Astrocyte (in vitro differentiated cells and primary cell): ENCODE measurements at regions not wholly inside any gene's neighbourhood (a gene's known extent, or its start where the extent isn't known, plus 50 kb on each side); places are given as distances from the start of the nearest gene placed in this dataset.

Source experiments
- DNase-seq: peaks from one replicate; pipeline ENCODE4 v3.0.0-alpha.2; 2010; ENCODE audit warnings: low read depth
- FAIRE-seq: peaks from 2 replicates; lab custom pipeline; 2011; peaks lifted over from hg19 to GRCh38; lab: Jason Lieb, UNC
- H2AFZ ChIP-seq: 2 replicates; pipeline ENCODE4 v1.6.0; 2012; ENCODE audit warnings: low read depth, low read length, inconsistent platforms
- H3K27ac ChIP-seq: 2 replicates; pipeline ENCODE4 v1.5.1; 2011; ENCODE audit warnings: low read depth, low read length, inconsistent platforms
- H3K27me3 ChIP-seq: 2 replicates; pipeline ENCODE4 v1.6.0; 2011; ENCODE audit warnings: low read length, inconsistent platforms; ENCODE audit not compliant: insufficient read depth
- H3K36me3 ChIP-seq: 2 replicates; pipeline ENCODE4 v1.5.1; 2011; ENCODE audit warnings: low read length, inconsistent platforms; ENCODE audit not compliant: insufficient read depth
- H3K4me1 ChIP-seq: 2 replicates; pipeline ENCODE4 v1.5.1; 2011; ENCODE audit warnings: low read length, inconsistent platforms; ENCODE audit not compliant: insufficient read depth
- H3K4me2 ChIP-seq: 2 replicates; pipeline ENCODE4 v1.6.0; 2012; ENCODE audit warnings: low read length, inconsistent platforms
- H3K4me3 ChIP-seq: 2 replicates; pipeline ENCODE4 v1.5.1; 2011; ENCODE audit warnings: low read depth, mild to moderate bottlenecking, low read length, inconsistent platforms; ENCODE audit not compliant: insufficient read depth
- H3K79me2 ChIP-seq: 2 replicates; pipeline ENCODE4 v1.6.0; 2012; ENCODE audit warnings: mild to moderate bottlenecking, low read length, inconsistent platforms; ENCODE audit not compliant: insufficient read depth
- H3K9ac ChIP-seq: 2 replicates; pipeline ENCODE4 v1.6.0; 2012; ENCODE audit warnings: mild to moderate bottlenecking, low read length, inconsistent platforms
- H3K9me3 ChIP-seq: 2 replicates; pipeline ENCODE4 v1.5.1; 2012; ENCODE audit warnings: low read depth, mild to moderate bottlenecking, low read length, inconsistent platforms; ENCODE audit not compliant: insufficient read depth
- H4K20me1 ChIP-seq: 2 replicates; pipeline ENCODE4 v1.6.0; 2012; ENCODE audit warnings: low read length, inconsistent platforms; ENCODE audit not compliant: insufficient read depth
- H3K27ac Mint-ChIP-seq: one replicate; pipeline ENCODE4 v1.8.0; 2021; ENCODE audit warnings: mild to moderate bottlenecking, mixed read lengths; ENCODE audit not compliant: unreplicated experiment
- H3K27me3 Mint-ChIP-seq: one replicate; pipeline ENCODE4 v1.8.0; 2021; ENCODE audit warnings: low read depth, mixed read lengths; ENCODE audit not compliant: unreplicated experiment
- H3K36me3 Mint-ChIP-seq: one replicate; pipeline ENCODE4 v1.8.0; 2021; ENCODE audit warnings: low read depth, mixed read lengths; ENCODE audit not compliant: unreplicated experiment
- H3K4me1 Mint-ChIP-seq: one replicate; pipeline ENCODE4 v1.8.0; 2021; ENCODE audit warnings: low read depth, mixed read lengths; ENCODE audit not compliant: unreplicated experiment
- H3K4me3 Mint-ChIP-seq: one replicate; pipeline ENCODE4 v1.8.0; 2021; ENCODE audit warnings: mild to moderate bottlenecking, moderate library complexity, mixed read lengths; ENCODE audit not compliant: unreplicated experiment
- H3K9me3 Mint-ChIP-seq: one replicate; pipeline ENCODE4 v1.8.0; 2021; ENCODE audit warnings: mild to moderate bottlenecking, mixed read lengths; ENCODE audit not compliant: unreplicated experiment
- EZH2 ChIP-seq: IDR thresholded peaks from 2 replicates; pipeline ENCODE4 v1.6.1; 2012; ENCODE audit warnings: mild to moderate bottlenecking, low read length, inconsistent platforms; ENCODE audit not compliant: insufficient read depth
- TF ChIP-seq, protein P1 (sequence below): IDR thresholded peaks from 2 replicates; pipeline ENCODE4 v1.5.1; 2011; ENCODE audit warnings: low read depth, mild to moderate bottlenecking, inconsistent platforms, low read length, moderate library complexity; ENCODE audit not compliant: insufficient read depth

DNA sequence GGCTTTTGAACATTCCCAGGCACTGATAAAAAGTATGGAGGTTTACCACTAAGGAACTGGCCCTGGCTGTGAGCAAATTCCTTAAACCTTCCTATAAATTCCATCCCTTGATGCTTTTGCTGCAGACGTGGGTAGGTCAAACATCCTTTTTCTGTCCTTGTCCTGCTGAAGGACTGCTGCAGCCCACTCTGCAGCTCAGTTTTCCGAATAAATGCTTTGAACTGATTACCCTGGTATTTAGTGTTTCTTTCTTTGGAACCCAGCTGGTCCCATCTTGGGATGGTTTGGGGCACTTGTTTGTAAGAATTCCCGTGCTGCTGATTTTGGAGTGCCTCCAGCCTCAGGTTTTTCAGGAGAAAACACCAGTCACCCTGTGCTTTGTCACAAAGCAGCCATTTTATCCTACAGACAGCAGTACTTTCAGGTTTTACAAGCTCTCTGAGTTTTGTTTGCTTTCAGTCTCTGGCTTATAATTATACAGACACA lies 815.9 kb downstream of the VGLL3 start:
- Histone ChIP-seq H3K27ac (no peak overlapping the region), H3K4me3 (no peak overlapping the region), H3K36me3 (no peaks in the 10 kb centered on the region), H3K79me2 (no peaks in the 10 kb centered on the region), H4K20me1 (no peaks in the 10 kb centered on the region), H2AFZ (no peak overlapping the region), H3K9ac (no peak overlapping the region), H3K27me3 (no peaks in the 10 kb centered on the region), H3K4me1 (no peaks in the 10 kb centered on the region), H3K9me3 (no peaks in the 10 kb centered on the region), H3K4me2 (peak overlapping the region; percentile 6)
- FAIRE-seq (no peak), DNase-seq (peak; percentile 27)
- Mint-ChIP-seq H3K9me3 (no peaks in the 10 kb centered on the region), H3K27me3 (no peaks in the 10 kb centered on the region), H3K36me3 (no peaks in the 10 kb centered on the region), H3K27ac (no peak overlapping the region), H3K4me3 (no peak overlapping the region), H3K4me1 (peaks cover 12% of the 10 kb centered on the region)
- no peak for TF ChIP-seq EZH2
- TF ChIP-seq, protein P1, sequence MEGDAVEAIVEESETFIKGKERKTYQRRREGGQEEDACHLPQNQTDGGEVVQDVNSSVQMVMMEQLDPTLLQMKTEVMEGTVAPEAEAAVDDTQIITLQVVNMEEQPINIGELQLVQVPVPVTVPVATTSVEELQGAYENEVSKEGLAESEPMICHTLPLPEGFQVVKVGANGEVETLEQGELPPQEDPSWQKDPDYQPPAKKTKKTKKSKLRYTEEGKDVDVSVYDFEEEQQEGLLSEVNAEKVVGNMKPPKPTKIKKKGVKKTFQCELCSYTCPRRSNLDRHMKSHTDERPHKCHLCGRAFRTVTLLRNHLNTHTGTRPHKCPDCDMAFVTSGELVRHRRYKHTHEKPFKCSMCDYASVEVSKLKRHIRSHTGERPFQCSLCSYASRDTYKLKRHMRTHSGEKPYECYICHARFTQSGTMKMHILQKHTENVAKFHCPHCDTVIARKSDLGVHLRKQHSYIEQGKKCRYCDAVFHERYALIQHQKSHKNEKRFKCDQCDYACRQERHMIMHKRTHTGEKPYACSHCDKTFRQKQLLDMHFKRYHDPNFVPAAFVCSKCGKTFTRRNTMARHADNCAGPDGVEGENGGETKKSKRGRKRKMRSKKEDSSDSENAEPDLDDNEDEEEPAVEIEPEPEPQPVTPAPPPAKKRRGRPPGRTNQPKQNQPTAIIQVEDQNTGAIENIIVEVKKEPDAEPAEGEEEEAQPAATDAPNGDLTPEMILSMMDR = no peak

DNA sequence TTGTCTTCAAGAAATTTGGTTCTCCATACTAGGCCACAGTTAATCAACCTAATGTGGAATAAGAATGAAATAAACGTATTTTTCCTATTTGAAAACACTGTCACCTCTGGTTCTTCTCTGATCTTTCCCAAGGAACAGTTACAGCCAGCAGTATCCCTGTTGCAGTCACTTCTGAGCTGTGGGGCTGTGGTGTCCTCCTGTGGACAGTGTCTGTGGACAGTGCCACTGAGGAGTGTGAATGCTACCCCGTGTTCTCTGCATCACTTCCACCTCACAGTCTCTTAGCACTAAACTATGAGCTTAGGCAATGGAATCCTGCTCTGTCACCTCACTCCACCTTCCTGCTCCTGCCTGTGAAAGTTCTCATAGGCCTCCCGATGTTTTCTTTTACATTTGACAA lies 817.5 kb downstream of the VGLL3 start:
- Mint-ChIP-seq H3K9me3 (no peaks in the 10 kb centered on the region), H3K27ac (no peak overlapping the region), H3K36me3 (no peaks in the 10 kb centered on the region), H3K27me3 (no peaks in the 10 kb centered on the region), H3K4me1 (peaks cover 12% of the 10 kb centered on the region), H3K4me3 (no peak overlapping the region)
- no peak overlapping the region for H3K4me2 ChIP-seq
- H3K9ac ChIP-seq = no peak overlapping the region
- no peaks in the 10 kb centered on the region for H3K4me1 ChIP-seq
- H3K27ac ChIP-seq = no peak overlapping the region
- H4K20me1 ChIP-seq = no peaks in the 10 kb centered on the region
- no peaks in the 10 kb centered on the region for H3K36me3 ChIP-seq
- no peaks in the 10 kb centered on the region for H3K27me3 ChIP-seq
- no peaks in the 10 kb centered on the region for H3K79me2 ChIP-seq
- no peaks in the 10 kb centered on the region for H3K9me3 ChIP-seq
- DNase-seq = no peak
- no peak overlapping the region for H3K4me3 ChIP-seq
- no peak for FAIRE-seq
- H2AFZ ChIP-seq = no peak overlapping the region
- no peak for TF ChIP-seq EZH2
- TF ChIP-seq, protein P1 = no peak

DNA sequence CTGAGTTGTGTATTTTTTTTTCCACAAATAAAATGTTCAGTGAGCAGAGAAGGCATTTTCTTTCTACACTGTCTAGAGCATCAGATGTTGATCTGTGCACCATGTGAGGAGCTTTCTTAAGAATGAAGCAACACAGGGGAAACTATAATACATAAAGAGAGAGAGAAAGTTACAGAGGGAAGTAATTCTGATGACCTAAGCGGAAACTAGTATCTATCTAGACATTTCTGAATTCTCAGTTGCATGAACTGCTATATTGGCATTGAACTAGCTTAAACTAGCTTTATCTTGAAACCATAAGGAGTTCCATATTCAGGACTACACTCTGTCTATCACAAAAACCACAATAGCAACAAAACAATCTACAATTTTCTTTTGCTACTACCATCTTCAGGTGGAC lies 822.4 kb downstream of the VGLL3 start:
- no peaks in the 10 kb centered on the region for H4K20me1 ChIP-seq
- Mint-ChIP-seq H3K36me3 (no peaks in the 10 kb centered on the region), H3K27ac (no peak overlapping the region), H3K27me3 (no peaks in the 10 kb centered on the region), H3K4me3 (no peak overlapping the region), H3K9me3 (no peaks in the 10 kb centered on the region), H3K4me1 (no peaks in the 10 kb centered on the region)
- no peak overlapping the region for H3K27ac ChIP-seq
- no peak overlapping the region for H3K9ac ChIP-seq
- no peak for FAIRE-seq
- H3K79me2 ChIP-seq = no peaks in the 10 kb centered on the region
- H2AFZ ChIP-seq = no peak overlapping the region
- H3K4me1 ChIP-seq = no peaks in the 10 kb centered on the region
- no peaks in the 10 kb centered on the region for H3K9me3 ChIP-seq
- no peaks in the 10 kb centered on the region for H3K36me3 ChIP-seq
- no peak for DNase-seq
- H3K4me3 ChIP-seq = no peak overlapping the region
- TF ChIP-seq, protein P1 = no peak
- TF ChIP-seq EZH2 = no peak
- no peak overlapping the region for H3K4me2 ChIP-seq
- no peaks in the 10 kb centered on the region for H3K27me3 ChIP-seq
